ENCODE measurements at regions not wholly inside any gene's neighbourhood (a gene's known extent, or its start where the extent isn't known, plus 50 kb on each side); places are given as distances from the start of the nearest gene placed in this dataset.

GRCh38 chr14:65877624-65878023 lies 465.1 kb downstream of the FUT8 start:
- TF ChIP-seq, protein P1, sequence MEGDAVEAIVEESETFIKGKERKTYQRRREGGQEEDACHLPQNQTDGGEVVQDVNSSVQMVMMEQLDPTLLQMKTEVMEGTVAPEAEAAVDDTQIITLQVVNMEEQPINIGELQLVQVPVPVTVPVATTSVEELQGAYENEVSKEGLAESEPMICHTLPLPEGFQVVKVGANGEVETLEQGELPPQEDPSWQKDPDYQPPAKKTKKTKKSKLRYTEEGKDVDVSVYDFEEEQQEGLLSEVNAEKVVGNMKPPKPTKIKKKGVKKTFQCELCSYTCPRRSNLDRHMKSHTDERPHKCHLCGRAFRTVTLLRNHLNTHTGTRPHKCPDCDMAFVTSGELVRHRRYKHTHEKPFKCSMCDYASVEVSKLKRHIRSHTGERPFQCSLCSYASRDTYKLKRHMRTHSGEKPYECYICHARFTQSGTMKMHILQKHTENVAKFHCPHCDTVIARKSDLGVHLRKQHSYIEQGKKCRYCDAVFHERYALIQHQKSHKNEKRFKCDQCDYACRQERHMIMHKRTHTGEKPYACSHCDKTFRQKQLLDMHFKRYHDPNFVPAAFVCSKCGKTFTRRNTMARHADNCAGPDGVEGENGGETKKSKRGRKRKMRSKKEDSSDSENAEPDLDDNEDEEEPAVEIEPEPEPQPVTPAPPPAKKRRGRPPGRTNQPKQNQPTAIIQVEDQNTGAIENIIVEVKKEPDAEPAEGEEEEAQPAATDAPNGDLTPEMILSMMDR (IDR thresholded peaks at IDR 0.05): no peak
- no peak for TF ChIP-seq POLR2A (IDR thresholded peaks at IDR 0.05)
